Peyer's patch (tissue), 4 donors: ENCODE measurements at regions not wholly inside any gene's neighbourhood (a gene's known extent, or its start where the extent isn't known, plus 50 kb on each side); places are given as distances from the start of the nearest gene placed in this dataset.
A peak's percentile ranks its signal among the peaks of the same experiment; 100 is the strongest.

Experiments
- DNase-seq, 3 donors: peaks; one replicate each; pipeline ENCODE4 v3.0.0-alpha.2; 2017 to 2019
- H3K27ac ChIP-seq, 4 donors: fragments of 200-600 bp; sonication (generic); one replicate each; pipeline ENCODE4 v1.5.1; 2016 to 2019
- H3K27me3 ChIP-seq, 2 donors: fragments of 200-600 bp; sonication (generic); one replicate each; pipeline ENCODE4 v1.5.1; 2019
- H3K36me3 ChIP-seq, 3 donors: fragments of 200-600 bp; sonication (generic); one replicate each; pipeline ENCODE4 v1.5.1; 2016 to 2019
- H3K4me1 ChIP-seq, 4 donors: fragments of 200-600 bp; sonication (generic); one replicate each; pipeline ENCODE4 v1.5.1; 2016 to 2019
- H3K4me3 ChIP-seq, 4 donors: fragments of 200-600 bp; sonication (generic); 1 replicate in 3 of 4; 2 replicates in 1 of 4; pipeline ENCODE4 v1.5.1; 2016 to 2019; ENCODE audit warnings: mild to moderate bottlenecking in 1 of 4
- H3K9me3 ChIP-seq, 4 donors: fragments of 200-600 bp; sonication (generic); one replicate each; pipeline ENCODE4 v1.5.1; 2016 to 2019; ENCODE audit warnings: mild to moderate bottlenecking in 1 of 4
- CTCF ChIP-seq, 6 experiments: fragments of 450-650 bp in 4 of 6; fragments of 200-600 bp in 2 of 6; sonication (generic) in 1 of 6; IDR thresholded peaks; one replicate each; pipeline ENCODE4 v1.5.1; 2017 to 2019; ENCODE audit warnings: antibody characterized with exemption in 6 of 6, mild to moderate bottlenecking in 3 of 6, moderate library complexity in 1 of 6
- POLR2A ChIP-seq, 2 donors: fragments of 450-650 bp; IDR thresholded peaks; one replicate each; pipeline ENCODE4 v1.5.1; 2017; ENCODE audit warnings: antibody characterized with exemption in 2 of 2, mild to moderate bottlenecking in 2 of 2, moderate library complexity in 2 of 2

GRCh38 chr2:19484736-19485135 is 126.3 kb upstream of the OSR1 start:
- H3K9me3 ChIP-seq, result no peaks in the 10 kb centered on the region

GRCh38 chr2:19480673-19481072 is 122.2 kb upstream of the OSR1 start:
- H3K27ac ChIP-seq, result no peak overlapping the region
- no peak for TF ChIP-seq POLR2A (IDR thresholded peaks at IDR 0.05)
- no peak for TF ChIP-seq CTCF (IDR thresholded peaks at IDR 0.05)
- no peaks in the 10 kb centered on the region for H3K4me1 ChIP-seq
- H3K27me3 ChIP-seq, result no peaks in the 10 kb centered on the region
- H3K4me3 ChIP-seq, result no peak overlapping the region
- no peak for DNase-seq
- H3K9me3 ChIP-seq, result no peaks in the 10 kb centered on the region
- no peaks in the 10 kb centered on the region for H3K36me3 ChIP-seq

More at GRCh38 chr2:19484736-19485135, 126.3 kb upstream of the OSR1 start:
- DNase-seq, result no peak
- no peak overlapping the region for H3K4me3 ChIP-seq
- H3K4me1 ChIP-seq, result no peaks in the 10 kb centered on the region
- H3K36me3 ChIP-seq, result no peaks in the 10 kb centered on the region
- no peaks in the 10 kb centered on the region for H3K27me3 ChIP-seq
- H3K27ac ChIP-seq, result no peak overlapping the region
- no peak for TF ChIP-seq POLR2A (IDR thresholded peaks at IDR 0.05)
- no peak for TF ChIP-seq CTCF (IDR thresholded peaks at IDR 0.05)

GRCh38 chr2:19479666-19480065 is 121.2 kb upstream of the OSR1 start:
- Histone ChIP-seq H3K4me1 (no peaks in the 10 kb centered on the region), H3K36me3 (no peaks in the 10 kb centered on the region), H3K4me3 (no peak overlapping the region), H3K27me3 (no peaks in the 10 kb centered on the region), H3K27ac (no peak overlapping the region), H3K9me3 (no peaks in the 10 kb centered on the region)
- no peak for TF ChIP-seq CTCF (IDR thresholded peaks at IDR 0.05)
- TF ChIP-seq POLR2A (IDR thresholded peaks at IDR 0.05), result no peak
- DNase-seq, result no peak

- TF ChIP-seq POLR2A (IDR thresholded peaks at IDR 0.05), result no peak
- TF ChIP-seq CTCF (IDR thresholded peaks at IDR 0.05), result no peak
- H3K27ac ChIP-seq, result no peak overlapping the region
- H3K36me3 ChIP-seq, result no peaks in the 10 kb centered on the region
- no peaks in the 10 kb centered on the region for H3K9me3 ChIP-seq
- no peaks in the 10 kb centered on the region for H3K27me3 ChIP-seq
- DNase-seq, result no peak
- H3K4me1 ChIP-seq, result no peaks in the 10 kb centered on the region
- no peak overlapping the region for H3K4me3 ChIP-seq
These were observed 120.0 kb upstream of the OSR1 start for GRCh38 chr2:19478409-19478808.

- no peak overlapping the region for H3K27ac ChIP-seq
- DNase-seq, result no peak
- no peak overlapping the region for H3K4me3 ChIP-seq
- no peaks in the 10 kb centered on the region for H3K4me1 ChIP-seq
- no peaks in the 10 kb centered on the region for H3K27me3 ChIP-seq
- TF ChIP-seq POLR2A (IDR thresholded peaks at IDR 0.05), result no peak
- TF ChIP-seq CTCF (IDR thresholded peaks at IDR 0.05), result no peak
- H3K36me3 ChIP-seq, result no peaks in the 10 kb centered on the region
- H3K9me3 ChIP-seq, result no peaks in the 10 kb centered on the region
These were observed 117.9 kb upstream of the OSR1 start for GRCh38 chr2:19476327-19476726.

- H3K27ac ChIP-seq, result no peak overlapping the region
- no peak overlapping the region for H3K4me3 ChIP-seq
- no peaks in the 10 kb centered on the region for H3K36me3 ChIP-seq
- H3K27me3 ChIP-seq, result no peaks in the 10 kb centered on the region
- DNase-seq, result peak in 2 of 3 donors; percentile 35 to 66
- H3K4me1 ChIP-seq, result no peaks in the 10 kb centered on the region
- no peaks in the 10 kb centered on the region for H3K9me3 ChIP-seq
- TF ChIP-seq POLR2A (IDR thresholded peaks at IDR 0.05) (no peak), CTCF (IDR thresholded peaks at IDR 0.05) (no peak)
These were observed 115.7 kb upstream of the OSR1 start for GRCh38 chr2:19474128-19474527.
